ENCODE measurements at regions not wholly inside any gene's neighbourhood (a gene's known extent, or its start where the extent isn't known, plus 50 kb on each side); places are given as distances from the start of the nearest gene placed in this dataset.

- H3K9ac ChIP-seq (replicated peaks; ENCODE audit: extremely low read depth, insufficient read depth, low read length): no peak overlapping the region
- no peaks in the 10 kb centered on the region for H4K20me1 ChIP-seq (replicated peaks; ENCODE audit: control insufficient read depth, extremely low read depth, insufficient read depth, low read length)
- no peak overlapping the region for H3K4me2 ChIP-seq (ENCODE audit: insufficient read depth, low read length)
- no peaks in the 10 kb centered on the region for H3K9me1 ChIP-seq (replicated peaks; ENCODE audit: control insufficient read depth, extremely low read depth, insufficient read depth, low read length)
- no peak overlapping the region for H2AFZ ChIP-seq (ENCODE audit: low read depth, low read length)
- H3K79me2 ChIP-seq (ENCODE audit: control insufficient read depth, insufficient read depth, low read length): no peaks in the 10 kb centered on the region
- intact Hi-C loops (cut with micrococcal nuclease) (no loop called here), dilution Hi-C loops (cut with MboI; ENCODE audit: extremely low pct_ligation_motif_present, low sequenced_read_pairs) (no loop called here)
- no peaks in the 10 kb centered on the region for H3K4me1 ChIP-seq (ENCODE audit: control insufficient read depth, extremely low read depth, insufficient read depth, low read length)
- H3K27me3 ChIP-seq (ENCODE audit: control insufficient read depth in 2 of 2, insufficient read depth in 2 of 2, low read length in 2 of 2): no peaks in the 10 kb centered on the region
- no peaks in the 10 kb centered on the region for H3K36me3 ChIP-seq (ENCODE audit: control insufficient read depth in 2 of 2, extremely low read depth in 1 of 2, insufficient read depth in 2 of 2, low read length in 2 of 2)
- TF ChIP-seq, protein P1, sequence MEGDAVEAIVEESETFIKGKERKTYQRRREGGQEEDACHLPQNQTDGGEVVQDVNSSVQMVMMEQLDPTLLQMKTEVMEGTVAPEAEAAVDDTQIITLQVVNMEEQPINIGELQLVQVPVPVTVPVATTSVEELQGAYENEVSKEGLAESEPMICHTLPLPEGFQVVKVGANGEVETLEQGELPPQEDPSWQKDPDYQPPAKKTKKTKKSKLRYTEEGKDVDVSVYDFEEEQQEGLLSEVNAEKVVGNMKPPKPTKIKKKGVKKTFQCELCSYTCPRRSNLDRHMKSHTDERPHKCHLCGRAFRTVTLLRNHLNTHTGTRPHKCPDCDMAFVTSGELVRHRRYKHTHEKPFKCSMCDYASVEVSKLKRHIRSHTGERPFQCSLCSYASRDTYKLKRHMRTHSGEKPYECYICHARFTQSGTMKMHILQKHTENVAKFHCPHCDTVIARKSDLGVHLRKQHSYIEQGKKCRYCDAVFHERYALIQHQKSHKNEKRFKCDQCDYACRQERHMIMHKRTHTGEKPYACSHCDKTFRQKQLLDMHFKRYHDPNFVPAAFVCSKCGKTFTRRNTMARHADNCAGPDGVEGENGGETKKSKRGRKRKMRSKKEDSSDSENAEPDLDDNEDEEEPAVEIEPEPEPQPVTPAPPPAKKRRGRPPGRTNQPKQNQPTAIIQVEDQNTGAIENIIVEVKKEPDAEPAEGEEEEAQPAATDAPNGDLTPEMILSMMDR (IDR thresholded peaks at IDR 0.05; ENCODE audit: extremely low read depth in 1 of 2, insufficient read depth in 1 of 2, low read depth in 1 of 2, low read length in 2 of 2): no peak
- no peak for TF ChIP-seq GATA2 (IDR thresholded peaks at IDR 0.05; ENCODE audit: insufficient read depth, insufficient read length, low read depth, low read length)
- TF ChIP-seq POLR2AphosphoS5 (IDR thresholded peaks at IDR 0.05; ENCODE audit: insufficient read depth, low read depth, low read length): no peak
- TF ChIP-seq, protein P2, sequence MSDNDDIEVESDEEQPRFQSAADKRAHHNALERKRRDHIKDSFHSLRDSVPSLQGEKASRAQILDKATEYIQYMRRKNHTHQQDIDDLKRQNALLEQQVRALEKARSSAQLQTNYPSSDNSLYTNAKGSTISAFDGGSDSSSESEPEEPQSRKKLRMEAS (IDR thresholded peaks at IDR 0.05; ENCODE audit: insufficient read depth, insufficient read length): no peak
- no peak for TF ChIP-seq MYC (IDR thresholded peaks at IDR 0.05; ENCODE audit: low read depth, low read length)
- TF ChIP-seq EZH2 (IDR thresholded peaks at IDR 0.05; ENCODE audit: borderline replicate concordance, low read depth, low read length, severe bottlenecking): no peak
- no peak for TF ChIP-seq FOS (IDR thresholded peaks at IDR 0.05; ENCODE audit: borderline replicate concordance, insufficient read depth, low read length)
- TF ChIP-seq JUN (IDR thresholded peaks at IDR 0.05; ENCODE audit: borderline replicate concordance, insufficient read depth, insufficient read length, low read depth): no peak
- no peak for TF ChIP-seq POLR2A (IDR thresholded peaks at IDR 0.05; ENCODE audit: low read depth, low read length)
- DNase-seq (ENCODE audit: low read depth, low spot score) (no peak), FAIRE-seq (no peak)
- H3K27ac ChIP-seq (ENCODE audit: insufficient read depth, low read depth, low read length): no peak overlapping the region
- CTCF ChIA-PET: interaction anchor here (1.4 kb wide), 1 partner anchor 14 kb away, joined by 3 read pairs; no protein-coding TSS in a partner anchor
- BruUV-seq (replicated peaks): no TSS peak
- H3K4me3 ChIP-seq (replicated peaks in 1 of 3; ENCODE audit: insufficient read depth in 1 of 3, low read depth in 1 of 3, low read length in 3 of 3): no peak overlapping the region
- POLR2A ChIA-PET: no interaction called here
- no peaks in the 10 kb centered on the region for H3K9me3 ChIP-seq (replicated peaks; ENCODE audit: control insufficient read depth, insufficient read depth, low read length)
Observed at GRCh38 chr4:104906276-104906675, 240.4 kb upstream of the TET2 start.

All from endothelial cell of umbilical vein (primary cell).